HCEC 1CT (cell line): ENCODE measurements at regions not wholly inside any gene's neighbourhood (a gene's known extent, or its start where the extent isn't known, plus 50 kb on each side); places are given as distances from the start of the nearest gene placed in this dataset.

Experiments used
- DNase-seq: peaks from one replicate; pipeline ENCODE4 v3.0.0-alpha.2; 2017

- no peak for DNase-seq
Observed at GRCh38 chr20:23278172-23278571, 72.4 kb upstream of the NXT1 start.

- no peak for DNase-seq
Observed at GRCh38 chr20:23277316-23277715, 73.3 kb upstream of the NXT1 start.

DNA sequence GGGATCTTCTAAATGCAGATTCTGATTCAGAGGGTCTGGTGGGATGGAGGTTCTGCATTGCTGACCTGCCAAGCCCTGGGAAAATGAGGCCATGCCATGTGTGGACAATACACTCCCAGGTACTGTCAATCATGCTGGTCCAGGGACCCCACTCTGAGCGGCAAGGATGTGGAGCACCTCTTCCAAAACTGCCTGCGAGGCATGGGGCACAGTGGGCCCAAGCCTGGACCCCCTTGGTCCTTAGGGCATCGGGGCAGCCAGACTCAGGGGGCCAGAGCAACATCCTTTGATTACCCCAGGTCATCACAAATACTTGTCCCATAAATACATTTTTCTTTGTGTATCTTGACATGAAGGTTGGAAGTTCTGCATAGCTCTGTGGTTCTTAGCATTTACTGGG is 76.8 kb upstream of the NXT1 start:
- DNase-seq = no peak

GRCh38 chr20:23272176-23273029 is 78.2 kb upstream of the NXT1 start:
- DNase-seq = no peak

- no peak for DNase-seq
Observed at GRCh38 chr20:23270382-23270911, 80.1 kb upstream of the NXT1 start.

DNA sequence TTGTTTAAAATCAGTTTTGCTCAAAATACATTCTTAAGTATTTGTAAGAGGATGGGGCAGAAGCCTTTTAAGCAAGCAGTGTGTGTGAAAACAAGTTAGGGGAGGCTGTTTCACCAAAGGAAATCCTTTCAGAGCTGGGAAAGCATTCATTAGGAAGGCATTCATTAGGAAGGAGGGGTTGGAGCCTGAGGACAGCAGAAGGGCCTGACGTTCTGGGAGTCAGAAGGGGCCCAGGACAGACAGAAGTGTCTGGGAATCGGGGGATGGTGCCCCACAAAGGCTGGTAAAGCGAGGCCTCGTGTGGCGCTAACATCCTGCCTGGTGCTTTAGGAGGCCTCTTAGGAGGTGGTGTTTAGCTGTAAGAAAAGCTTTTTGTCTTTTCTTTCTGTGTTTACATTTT is 80.6 kb upstream of the NXT1 start:
- DNase-seq = no peak

DNA sequence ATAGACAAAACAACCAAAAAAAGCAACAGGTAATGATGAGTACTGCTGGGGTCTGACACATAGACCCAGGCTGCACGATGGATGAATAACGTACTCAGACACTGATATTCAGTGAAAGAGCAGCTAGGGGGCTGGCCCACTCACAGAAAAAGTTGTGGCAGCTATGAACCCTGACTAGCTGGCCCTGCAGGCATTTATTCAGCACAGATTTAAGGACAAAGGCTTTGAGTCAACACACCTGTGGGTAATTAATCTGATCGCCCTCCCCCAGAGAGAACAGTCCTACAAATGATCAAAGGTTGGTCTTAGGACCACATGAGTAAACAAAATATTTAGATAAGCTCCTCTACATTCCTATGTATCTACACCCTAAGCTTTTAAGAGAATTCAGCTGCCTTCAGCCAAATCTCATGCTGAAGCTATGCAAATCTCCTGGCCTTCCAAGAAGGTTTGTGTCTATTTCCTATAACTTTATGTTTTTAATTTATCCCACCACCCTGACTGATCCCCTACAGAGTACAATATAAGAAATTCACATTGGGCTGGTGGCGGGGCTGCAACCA is 81.7 kb upstream of the NXT1 start:
- no peak for DNase-seq

- DNase-seq = no peak
Observed at GRCh38 chr20:23267909-23268308, 82.7 kb upstream of the NXT1 start.

GRCh38 chr20:23266530-23267398 is 83.8 kb upstream of the NXT1 start:
- DNase-seq = no peak

GRCh38 chr20:23265226-23265625 is 85.4 kb upstream of the NXT1 start:
- DNase-seq = no peak

GRCh38 chr20:23264545-23264944 is 86.0 kb upstream of the NXT1 start:
- DNase-seq = no peak

DNA sequence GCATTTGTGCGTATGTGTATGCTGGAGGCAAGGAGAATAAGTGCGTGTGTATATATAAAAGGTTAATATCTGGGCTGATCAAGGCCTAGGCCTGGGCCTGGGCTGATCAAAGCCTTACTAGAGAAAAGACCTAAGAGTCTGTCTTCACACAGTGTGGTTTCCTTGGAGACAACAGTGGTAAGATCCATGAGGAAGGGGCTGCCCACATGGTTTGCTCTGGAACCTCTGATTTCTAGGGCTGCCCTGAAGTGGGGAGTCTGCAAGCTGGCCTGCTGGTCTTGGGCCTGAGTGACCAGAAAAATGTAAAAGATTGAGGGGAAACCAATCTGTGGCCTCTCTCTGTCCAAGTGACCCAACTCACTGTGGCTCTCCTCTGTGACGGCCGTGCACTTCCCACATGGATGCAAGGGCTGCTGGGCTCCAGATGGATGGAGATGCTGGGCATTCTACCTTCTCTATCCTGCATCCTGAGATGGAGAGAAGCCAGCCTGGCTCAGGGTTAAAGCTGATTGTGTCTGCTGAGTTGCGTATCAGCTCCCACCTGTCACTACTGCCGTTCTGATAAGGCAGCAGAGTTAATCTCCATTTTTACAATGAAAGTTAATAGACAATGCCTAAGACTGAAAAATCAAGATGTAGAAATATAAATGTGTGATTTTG is 90.3 kb upstream of the NXT1 start:
- DNase-seq = no peak

- no peak for DNase-seq
Observed at GRCh38 chr20:23258747-23259121, 91.9 kb upstream of the NXT1 start.

- peak; percentile 90 for DNase-seq
Observed at GRCh38 chr20:23257848-23258746, 92.5 kb upstream of the NXT1 start.

- DNase-seq = no peak
Observed at GRCh38 chr20:23257106-23257761, 93.4 kb upstream of the NXT1 start.

- DNase-seq = peak; percentile 30
Observed at GRCh38 chr20:23255716-23256385, 94.7 kb upstream of the NXT1 start.

DNA sequence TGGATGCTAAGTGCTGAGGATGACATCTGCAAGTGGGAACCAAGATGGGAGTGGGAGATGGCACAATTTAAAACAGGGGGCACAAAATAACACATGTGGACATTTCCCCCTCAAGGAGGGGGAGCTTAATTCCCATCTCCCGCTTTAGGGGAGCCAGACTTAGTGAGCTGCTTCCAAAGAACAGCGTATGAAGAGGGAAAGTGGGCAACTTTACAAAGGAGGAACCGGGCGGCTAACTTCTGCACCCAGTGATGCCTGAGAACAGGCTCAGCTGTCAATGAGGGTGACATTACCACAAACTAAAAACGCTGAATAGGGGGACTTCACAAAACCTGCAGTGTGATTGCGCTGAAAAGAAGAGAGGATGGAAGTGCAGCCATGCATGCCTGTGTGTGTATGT is 95.5 kb upstream of the NXT1 start:
- DNase-seq = no peak

GRCh38 chr20:23254505-23254904 is 96.1 kb upstream of the NXT1 start:
- no peak for DNase-seq

GRCh38 chr20:23254034-23254433 is 96.6 kb upstream of the NXT1 start:
- no peak for DNase-seq

GRCh38 chr20:23253524-23253923 is 97.1 kb upstream of the NXT1 start:
- no peak for DNase-seq

DNA sequence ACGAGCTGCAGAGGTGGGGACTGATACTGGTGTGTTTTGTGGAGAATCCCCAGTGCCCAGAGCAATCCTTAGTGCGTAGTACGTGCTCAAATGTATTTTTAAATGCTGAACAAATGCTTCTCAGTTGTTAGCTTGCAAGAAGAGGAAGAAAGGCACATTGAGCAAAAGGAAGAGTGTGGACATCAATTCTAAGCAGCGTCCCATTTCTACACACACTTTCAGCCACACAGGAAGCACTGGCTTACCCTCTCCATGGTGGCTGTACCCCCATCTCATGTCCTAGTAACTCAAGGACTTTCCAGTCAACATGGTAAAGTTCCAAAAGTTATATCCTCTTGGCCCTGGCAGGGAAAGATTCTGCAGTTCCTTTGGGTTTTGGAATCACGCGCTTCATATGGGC is 98.8 kb upstream of the NXT1 start:
- no peak for DNase-seq
